ENCODE measurements at regions not wholly inside any gene's neighbourhood (a gene's known extent, or its start where the extent isn't known, plus 50 kb on each side); places are given as distances from the start of the nearest gene placed in this dataset.

DNA sequence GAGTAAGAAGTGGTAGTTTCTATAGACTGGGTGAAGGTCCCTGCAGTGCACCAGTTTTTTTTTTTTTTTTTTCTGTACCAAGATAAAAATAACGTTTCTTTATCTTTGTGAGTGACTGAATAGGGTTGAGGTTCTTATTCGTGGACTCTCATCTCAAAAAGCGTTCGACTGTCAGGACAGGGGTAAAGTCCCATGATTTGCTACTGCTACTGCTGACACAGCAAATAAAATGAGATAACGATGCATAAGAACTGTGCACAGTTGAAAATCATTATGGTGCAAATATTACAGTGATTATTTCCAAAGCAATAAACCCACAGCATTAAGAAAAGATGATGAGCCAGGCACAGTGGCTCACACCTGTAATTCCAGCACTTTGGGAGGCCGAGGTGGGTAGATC, 482.0 kb upstream of the CHST9 start:
- TF ChIP-seq POLR2AphosphoS5 (IDR thresholded peaks at IDR 0.05; ENCODE audit: insufficient read depth, low read depth, low read length) (no peak), CTCF (IDR thresholded peaks at IDR 0.05; ENCODE audit: extremely low read depth in 1 of 2, insufficient read depth in 1 of 2, low read depth in 1 of 2, low read length in 2 of 2) (no peak), POLR2A (IDR thresholded peaks at IDR 0.05; ENCODE audit: low read depth, low read length) (no peak), JUN (IDR thresholded peaks at IDR 0.05; ENCODE audit: borderline replicate concordance, insufficient read depth, insufficient read length, low read depth) (no peak), EZH2 (IDR thresholded peaks at IDR 0.05; ENCODE audit: borderline replicate concordance, low read depth, low read length, severe bottlenecking) (no peak)
- TF ChIP-seq, protein P1, sequence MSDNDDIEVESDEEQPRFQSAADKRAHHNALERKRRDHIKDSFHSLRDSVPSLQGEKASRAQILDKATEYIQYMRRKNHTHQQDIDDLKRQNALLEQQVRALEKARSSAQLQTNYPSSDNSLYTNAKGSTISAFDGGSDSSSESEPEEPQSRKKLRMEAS (IDR thresholded peaks at IDR 0.05; ENCODE audit: insufficient read depth, insufficient read length): no peak
